Liver (tissue), 7 donors: ENCODE measurements at regions not wholly inside any gene's neighbourhood (a gene's known extent, or its start where the extent isn't known, plus 50 kb on each side); places are given as distances from the start of the nearest gene placed in this dataset.

Experiments used
- DNase-seq: peaks from one replicate; pipeline ENCODE4 v3.0.0-alpha.2; 2017; ENCODE audit warnings: low spot score
- H3K27ac ChIP-seq, 2 donors: one replicate each; pipeline ENCODE4 v1.7.0; 2013; ENCODE audit warnings: inconsistent platforms in 2 of 2, low read length in 2 of 2, control low read depth in 1 of 2, low read depth in 1 of 2, mild to moderate bottlenecking in 1 of 2
- H3K27me3 ChIP-seq, 4 donors: one replicate each; pipeline versions ENCODE4 v1.6.1 to v1.7.0; 2013; ENCODE audit warnings: low read length in 3 of 4, inconsistent platforms in 1 of 4, mild to moderate bottlenecking in 1 of 4, moderate library complexity in 1 of 4; ENCODE audit not compliant: control insufficient read depth in 4 of 4, insufficient read depth in 4 of 4
- H3K36me3 ChIP-seq, 4 donors: one replicate each; pipeline versions ENCODE4 v1.6.1 to v1.7.0; 2013; ENCODE audit warnings: low read length in 3 of 4, mild to moderate bottlenecking in 3 of 4, low read depth in 1 of 4, moderate library complexity in 1 of 4; ENCODE audit not compliant: control insufficient read depth in 4 of 4, insufficient read depth in 3 of 4
- H3K4me1 ChIP-seq, 4 donors: one replicate each; pipeline versions ENCODE4 v1.6.1 to v1.7.0; 2013; ENCODE audit warnings: low read length in 3 of 4, mild to moderate bottlenecking in 3 of 4, moderate library complexity in 1 of 4; ENCODE audit not compliant: control insufficient read depth in 4 of 4, insufficient read depth in 4 of 4
- H3K4me3 ChIP-seq, 3 donors: one replicate each; pipeline versions ENCODE4 v1.6.1 to v1.7.0; 2013; ENCODE audit warnings: low read length in 3 of 3, control low read depth in 1 of 3, low read depth in 1 of 3, mild to moderate bottlenecking in 1 of 3
- H3K9ac ChIP-seq, 2 donors: one replicate each; pipeline ENCODE4 v1.7.0; 2013; ENCODE audit warnings: low read length in 2 of 2, mild to moderate bottlenecking in 2 of 2, moderate library complexity in 2 of 2, control low read depth in 1 of 2, low read depth in 1 of 2
- H3K9me3 ChIP-seq, 4 donors: one replicate each; pipeline versions ENCODE4 v1.6.1 to v1.7.0; 2013; ENCODE audit warnings: low read length in 3 of 4; ENCODE audit not compliant: control insufficient read depth in 4 of 4
- EGR1 ChIP-seq, 2 donors: IDR thresholded peaks; 2 replicates each; pipeline ENCODE4 v1.6.1; 2016 to 2018; ENCODE audit warnings: antibody characterized with exemption in 2 of 2, low read depth in 2 of 2
- FOXA1 ChIP-seq: IDR thresholded peaks from 2 replicates; pipeline ENCODE4 v1.6.1; 2016; ENCODE audit warnings: antibody characterized with exemption
- GABPA ChIP-seq, 2 donors: IDR thresholded peaks in 1 of 2; conservative IDR thresholded peaks in 1 of 2; 2 replicates each; pipeline ENCODE4 v1.6.1; 2016; ENCODE audit warnings: antibody characterized with exemption in 2 of 2, mild to moderate bottlenecking in 1 of 2, moderate library complexity in 1 of 2
- HNF4A ChIP-seq, 2 donors: conservative IDR thresholded peaks; 2 replicates each; pipeline ENCODE4 v1.6.1; 2016; ENCODE audit warnings: antibody characterized with exemption in 2 of 2, mild to moderate bottlenecking in 2 of 2
- HNF4G ChIP-seq: IDR thresholded peaks from 2 replicates; pipeline ENCODE4 v1.6.1; 2016; ENCODE audit warnings: antibody characterized with exemption
- JUND ChIP-seq, 2 donors: IDR thresholded peaks; 2 replicates each; pipeline ENCODE4 v1.6.1; 2016; ENCODE audit warnings: antibody characterized with exemption in 2 of 2
- NR2F2 ChIP-seq: IDR thresholded peaks from 2 replicates; pipeline ENCODE4 v1.6.1; 2016; ENCODE audit warnings: antibody characterized with exemption
- RAD21 ChIP-seq, 2 donors: IDR thresholded peaks; 2 replicates each; pipeline ENCODE4 v1.6.1; 2016; ENCODE audit warnings: antibody characterized with exemption in 2 of 2, mild to moderate bottlenecking in 2 of 2
- SP1 ChIP-seq: IDR thresholded peaks from 2 replicates; pipeline ENCODE4 v1.6.1; 2018; ENCODE audit warnings: antibody characterized with exemption, mild to moderate bottlenecking
- TAF1 ChIP-seq: conservative IDR thresholded peaks from 2 replicates; pipeline ENCODE4 v1.6.1; 2016; ENCODE audit warnings: antibody characterized with exemption, mild to moderate bottlenecking
- YY1 ChIP-seq: IDR thresholded peaks from 2 replicates; pipeline ENCODE4 v1.6.1; 2016; ENCODE audit warnings: antibody characterized with exemption, mild to moderate bottlenecking
- WGBS: extraction: QIAGEN DNeasy Blood & Tissue Kit; methylation state at CpG from one replicate; pipeline ENCODE4 v1.1.7; 2013; 5-methylcytosine and 5-hydroxymethylcytosine counted together
- TF ChIP-seq, protein P1 (sequence below): IDR thresholded peaks from 2 replicates; pipeline ENCODE4 v1.6.1; 2016; ENCODE audit warnings: antibody characterized with exemption, mild to moderate bottlenecking
- TF ChIP-seq, protein P2 (sequence below): IDR thresholded peaks from 2 replicates; pipeline ENCODE4 v1.6.1; 2016; ENCODE audit warnings: antibody characterized with exemption
- TF ChIP-seq, protein P3 (sequence below): IDR thresholded peaks from 2 replicates; pipeline ENCODE4 v1.6.1; 2016; ENCODE audit warnings: antibody characterized with exemption
- donor health status: healthy.
- donor health status: healthy.
- donor health status: healthy.
- donor health status: healthy.

DNA sequence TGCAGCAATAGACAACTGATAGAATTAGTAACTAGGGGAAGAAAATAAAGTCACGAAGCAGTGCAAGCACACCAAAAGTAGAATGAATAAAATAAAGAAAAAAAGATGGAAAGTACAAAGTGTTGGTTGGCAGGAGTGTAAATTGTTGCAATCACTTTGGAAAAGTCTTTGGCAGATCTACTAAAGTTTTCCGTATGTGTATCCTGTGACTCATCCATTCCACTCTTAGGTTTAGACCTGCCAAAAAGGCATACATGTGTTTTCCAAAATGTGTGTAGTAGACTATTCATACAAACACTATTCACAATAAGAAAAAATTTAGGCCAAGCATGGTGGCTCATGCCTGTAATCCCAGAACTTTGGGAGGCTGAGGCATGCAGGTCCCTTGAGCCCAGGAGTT, 282.1 kb upstream of the FSIP2 start:
- H3K27ac ChIP-seq = no peak overlapping the region
- H3K4me1 ChIP-seq = no peaks in the 10 kb centered on the region
- no peak for DNase-seq
- H3K4me3 ChIP-seq = no peak overlapping the region
- H3K36me3 ChIP-seq = no peaks in the 10 kb centered on the region
- peaks cover 0 to 3% (median 0%) of the 10 kb centered on the region in 4 donors for H3K9me3 ChIP-seq
- peaks cover 0 to 2% (median 0%) of the 10 kb centered on the region in 4 donors for H3K27me3 ChIP-seq
- no peak overlapping the region for H3K9ac ChIP-seq
- 59% methylated on average over 2 of the region's 2 CpGs for WGBS
- no peak for TF ChIP-seq HNF4G
- TF ChIP-seq JUND (IDR thresholded peaks at IDR 0.05) = peak in 1 of 2 donors; percentile 17

DNA sequence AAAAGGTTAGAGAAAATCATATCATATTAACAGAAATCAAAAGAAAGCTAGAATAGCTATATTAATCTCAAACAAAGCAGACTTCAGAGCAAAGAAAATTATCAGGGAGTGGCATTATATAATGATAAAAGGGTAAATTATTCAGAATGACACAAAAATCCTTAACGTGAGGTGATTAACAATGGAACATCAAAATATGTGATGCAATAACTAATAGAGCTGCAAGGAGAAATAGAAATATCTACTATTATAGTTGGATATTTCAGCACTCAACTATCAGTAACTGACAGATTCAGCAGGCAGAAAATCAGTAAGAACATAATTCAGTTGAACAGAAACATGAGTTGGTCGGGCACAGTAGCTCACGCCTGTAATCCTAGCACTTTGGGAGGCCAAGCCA, 275.1 kb upstream of the FSIP2 start:
- H3K27ac ChIP-seq = no peak overlapping the region
- H3K9me3 ChIP-seq = no peaks in the 10 kb centered on the region
- 82% methylated on average over 3 of the region's 3 CpGs for WGBS
- H3K27me3 ChIP-seq = no peaks in the 10 kb centered on the region
- TF ChIP-seq GABPA (IDR thresholded peaks at IDR 0.05 in 1 of 2, conservative IDR thresholded peaks at IDR 0.05 in 1 of 2) = no peak
- TF ChIP-seq FOXA1 = no peak
- TF ChIP-seq YY1 = no peak
- TF ChIP-seq, protein P1, sequence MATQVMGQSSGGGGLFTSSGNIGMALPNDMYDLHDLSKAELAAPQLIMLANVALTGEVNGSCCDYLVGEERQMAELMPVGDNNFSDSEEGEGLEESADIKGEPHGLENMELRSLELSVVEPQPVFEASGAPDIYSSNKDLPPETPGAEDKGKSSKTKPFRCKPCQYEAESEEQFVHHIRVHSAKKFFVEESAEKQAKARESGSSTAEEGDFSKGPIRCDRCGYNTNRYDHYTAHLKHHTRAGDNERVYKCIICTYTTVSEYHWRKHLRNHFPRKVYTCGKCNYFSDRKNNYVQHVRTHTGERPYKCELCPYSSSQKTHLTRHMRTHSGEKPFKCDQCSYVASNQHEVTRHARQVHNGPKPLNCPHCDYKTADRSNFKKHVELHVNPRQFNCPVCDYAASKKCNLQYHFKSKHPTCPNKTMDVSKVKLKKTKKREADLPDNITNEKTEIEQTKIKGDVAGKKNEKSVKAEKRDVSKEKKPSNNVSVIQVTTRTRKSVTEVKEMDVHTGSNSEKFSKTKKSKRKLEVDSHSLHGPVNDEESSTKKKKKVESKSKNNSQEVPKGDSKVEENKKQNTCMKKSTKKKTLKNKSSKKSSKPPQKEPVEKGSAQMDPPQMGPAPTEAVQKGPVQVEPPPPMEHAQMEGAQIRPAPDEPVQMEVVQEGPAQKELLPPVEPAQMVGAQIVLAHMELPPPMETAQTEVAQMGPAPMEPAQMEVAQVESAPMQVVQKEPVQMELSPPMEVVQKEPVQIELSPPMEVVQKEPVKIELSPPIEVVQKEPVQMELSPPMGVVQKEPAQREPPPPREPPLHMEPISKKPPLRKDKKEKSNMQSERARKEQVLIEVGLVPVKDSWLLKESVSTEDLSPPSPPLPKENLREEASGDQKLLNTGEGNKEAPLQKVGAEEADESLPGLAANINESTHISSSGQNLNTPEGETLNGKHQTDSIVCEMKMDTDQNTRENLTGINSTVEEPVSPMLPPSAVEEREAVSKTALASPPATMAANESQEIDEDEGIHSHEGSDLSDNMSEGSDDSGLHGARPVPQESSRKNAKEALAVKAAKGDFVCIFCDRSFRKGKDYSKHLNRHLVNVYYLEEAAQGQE = no peak
- no peak for TF ChIP-seq HNF4A (conservative IDR thresholded peaks at IDR 0.05)
- no peak for TF ChIP-seq JUND (IDR thresholded peaks at IDR 0.05)
- no peak for TF ChIP-seq SP1
- TF ChIP-seq, protein P2, sequence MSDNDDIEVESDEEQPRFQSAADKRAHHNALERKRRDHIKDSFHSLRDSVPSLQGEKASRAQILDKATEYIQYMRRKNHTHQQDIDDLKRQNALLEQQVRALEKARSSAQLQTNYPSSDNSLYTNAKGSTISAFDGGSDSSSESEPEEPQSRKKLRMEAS = no peak
- TF ChIP-seq, protein P3, sequence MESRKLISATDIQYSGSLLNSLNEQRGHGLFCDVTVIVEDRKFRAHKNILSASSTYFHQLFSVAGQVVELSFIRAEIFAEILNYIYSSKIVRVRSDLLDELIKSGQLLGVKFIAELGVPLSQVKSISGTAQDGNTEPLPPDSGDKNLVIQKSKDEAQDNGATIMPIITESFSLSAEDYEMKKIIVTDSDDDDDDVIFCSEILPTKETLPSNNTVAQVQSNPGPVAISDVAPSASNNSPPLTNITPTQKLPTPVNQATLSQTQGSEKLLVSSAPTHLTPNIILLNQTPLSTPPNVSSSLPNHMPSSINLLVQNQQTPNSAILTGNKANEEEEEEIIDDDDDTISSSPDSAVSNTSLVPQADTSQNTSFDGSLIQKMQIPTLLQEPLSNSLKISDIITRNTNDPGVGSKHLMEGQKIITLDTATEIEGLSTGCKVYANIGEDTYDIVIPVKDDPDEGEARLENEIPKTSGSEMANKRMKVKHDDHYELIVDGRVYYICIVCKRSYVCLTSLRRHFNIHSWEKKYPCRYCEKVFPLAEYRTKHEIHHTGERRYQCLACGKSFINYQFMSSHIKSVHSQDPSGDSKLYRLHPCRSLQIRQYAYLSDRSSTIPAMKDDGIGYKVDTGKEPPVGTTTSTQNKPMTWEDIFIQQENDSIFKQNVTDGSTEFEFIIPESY = no peak
- TF ChIP-seq RAD21 (IDR thresholded peaks at IDR 0.05) = no peak
- no peak for DNase-seq
- no peak overlapping the region for H3K9ac ChIP-seq
- no peaks in the 10 kb centered on the region for H3K4me1 ChIP-seq
- H3K36me3 ChIP-seq = no peaks in the 10 kb centered on the region
- no peak overlapping the region for H3K4me3 ChIP-seq

DNA sequence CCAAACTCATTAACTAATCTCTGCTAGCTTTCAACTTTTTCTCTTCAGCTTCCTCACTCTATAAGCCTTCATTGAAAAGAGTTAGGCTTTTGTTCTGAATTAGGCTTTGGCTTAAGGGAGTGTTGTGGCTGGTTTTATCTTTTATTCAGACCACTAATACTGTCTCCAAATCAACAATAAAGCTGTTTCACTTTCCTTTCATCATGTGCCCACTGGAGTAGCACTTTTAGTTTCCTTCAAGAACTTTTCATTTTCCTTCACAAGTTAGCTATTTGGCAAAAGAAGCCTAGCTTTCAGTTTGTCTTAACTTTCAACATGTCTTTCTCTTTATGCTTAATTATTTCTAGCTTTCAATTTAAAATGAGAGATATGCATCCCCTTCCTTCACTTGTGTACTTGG, 271.7 kb upstream of the FSIP2 start:
- Histone ChIP-seq H3K27me3 (no peaks in the 10 kb centered on the region), H3K4me3 (no peak overlapping the region), H3K27ac (no peak overlapping the region), H3K9ac (no peak overlapping the region), H3K36me3 (no peaks in the 10 kb centered on the region), H3K4me1 (no peaks in the 10 kb centered on the region), H3K9me3 (no peaks in the 10 kb centered on the region)
- no peak for DNase-seq
- TF ChIP-seq NR2F2 (no peak), JUND (IDR thresholded peaks at IDR 0.05) (no peak), RAD21 (IDR thresholded peaks at IDR 0.05) (no peak), YY1 (no peak), FOXA1 (no peak), TAF1 (no peak), EGR1 (IDR thresholded peaks at IDR 0.05; ENCODE audit: low read depth in 2 of 2) (no peak), SP1 (no peak)
- TF ChIP-seq, protein P1 = no peak
